ENCODE measurements at regions not wholly inside any gene's neighbourhood (a gene's known extent, or its start where the extent isn't known, plus 50 kb on each side); places are given as distances from the start of the nearest gene placed in this dataset.
"Not testable (repeated sequence)": the region's sequence is repeated elsewhere in the genome, so short reads cannot be mapped to it uniquely, and the experiment has no call there.

DNA sequence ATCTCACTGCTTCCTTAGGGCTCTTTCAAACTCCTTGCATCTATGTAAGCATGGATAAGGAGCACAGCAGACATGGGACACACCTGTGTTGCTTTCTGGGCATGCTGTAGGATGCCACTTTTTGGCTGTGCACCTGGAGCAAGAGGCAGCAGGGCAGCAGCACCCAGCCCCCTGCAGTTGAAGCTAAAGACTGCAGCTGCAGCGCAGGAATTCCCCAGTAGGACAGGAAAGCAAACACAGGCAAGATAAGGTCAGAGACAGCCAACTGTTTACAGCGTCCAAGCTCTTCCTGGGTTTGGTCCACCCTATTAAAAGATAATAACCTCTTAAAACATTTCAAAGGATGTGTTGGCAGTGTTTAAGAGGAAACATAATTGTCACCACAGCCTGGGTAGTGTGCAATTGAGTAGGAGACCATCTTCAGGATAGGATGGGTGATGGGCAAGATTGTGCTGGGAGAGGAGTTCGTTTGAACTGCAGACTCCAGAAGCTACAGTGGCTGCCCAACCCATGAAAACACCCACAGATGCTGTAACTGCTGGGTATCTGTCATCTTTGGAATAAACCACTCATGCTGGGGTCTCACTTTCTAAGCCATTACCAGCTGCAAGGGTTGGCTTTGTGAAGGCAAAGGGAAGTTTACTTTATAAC lies 242.3 kb upstream of the PLGLB1 start:
- DNase-seq (ENCODE audit: low read depth in 2 of 2), result not testable (repeated sequence)

DNA sequence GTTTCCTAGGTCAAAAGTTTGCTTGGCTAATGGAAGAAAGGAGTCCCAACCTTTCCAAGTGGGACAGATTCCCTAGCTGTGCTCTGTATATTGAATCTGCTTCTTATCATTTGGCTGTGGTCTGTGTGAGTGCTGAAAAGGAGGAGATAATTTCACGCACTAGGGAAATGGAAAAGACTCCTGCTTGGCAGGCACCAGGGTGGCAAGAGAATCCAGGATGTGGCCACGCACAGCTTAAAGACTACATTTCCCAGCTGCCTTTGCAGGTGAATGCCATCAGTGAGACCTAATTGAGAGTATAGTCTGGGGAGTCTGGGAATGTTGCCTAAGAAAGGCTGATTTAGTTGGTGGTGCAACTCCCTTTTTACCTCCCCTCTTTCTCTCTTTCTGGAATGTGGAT lies 253.5 kb upstream of the PLGLB1 start:
- DNase-seq (ENCODE audit: low read depth in 2 of 2), result not testable (repeated sequence)

DNA sequence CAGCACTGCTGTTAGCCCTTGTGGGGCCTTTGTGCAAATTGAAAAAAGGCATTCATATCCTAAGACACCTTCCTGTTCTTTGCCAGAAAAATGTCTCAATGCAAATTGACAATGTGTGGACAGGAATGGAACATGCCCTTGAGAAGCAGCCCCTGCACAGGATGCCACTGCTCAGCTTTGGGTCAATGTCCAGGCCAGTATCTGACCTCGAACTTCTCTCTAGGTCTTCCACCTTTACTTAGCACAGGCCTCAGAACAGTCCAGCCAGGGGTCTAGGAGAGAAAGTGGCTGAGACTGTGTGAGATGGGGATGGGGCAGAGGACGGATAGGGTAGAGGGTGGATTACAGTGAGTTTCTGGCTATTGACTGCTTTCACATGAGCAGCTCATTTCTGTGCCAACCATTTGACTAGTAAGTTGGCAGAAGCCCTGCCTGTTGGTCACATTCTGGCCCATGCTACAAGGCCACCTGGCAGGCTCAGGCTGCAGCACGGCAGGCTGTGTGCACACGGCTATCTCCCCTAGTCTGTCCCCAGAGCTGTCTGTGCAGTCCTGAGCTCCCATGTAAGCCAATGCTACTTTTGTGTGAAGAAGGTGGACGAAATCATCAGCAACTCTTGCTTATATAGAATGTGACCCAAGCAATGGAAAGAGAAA lies 254.5 kb upstream of the PLGLB1 start:
- not testable (repeated sequence) for DNase-seq (ENCODE audit: low read depth in 2 of 2)

DNA sequence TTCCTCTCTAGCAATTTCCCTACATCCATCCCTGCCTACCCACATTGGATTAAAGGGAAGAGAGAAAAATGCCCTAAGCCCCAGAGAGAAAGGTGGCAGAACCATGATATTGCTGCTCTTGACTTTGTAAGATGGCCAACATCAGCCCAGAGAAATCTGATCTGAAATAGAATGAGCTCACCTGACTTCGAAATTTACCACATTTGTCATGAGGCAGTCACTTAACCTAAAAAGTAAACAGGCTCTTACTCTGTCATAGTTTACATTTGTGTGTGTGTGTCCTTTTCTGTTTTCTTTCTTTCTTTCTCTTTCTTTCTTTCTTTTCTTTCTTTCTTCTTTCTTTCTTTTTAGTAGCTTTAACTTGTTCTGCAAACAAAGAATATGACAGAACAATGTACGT lies 255.0 kb upstream of the PLGLB1 start:
- DNase-seq (ENCODE audit: low read depth in 2 of 2), result not testable (repeated sequence)

DNA sequence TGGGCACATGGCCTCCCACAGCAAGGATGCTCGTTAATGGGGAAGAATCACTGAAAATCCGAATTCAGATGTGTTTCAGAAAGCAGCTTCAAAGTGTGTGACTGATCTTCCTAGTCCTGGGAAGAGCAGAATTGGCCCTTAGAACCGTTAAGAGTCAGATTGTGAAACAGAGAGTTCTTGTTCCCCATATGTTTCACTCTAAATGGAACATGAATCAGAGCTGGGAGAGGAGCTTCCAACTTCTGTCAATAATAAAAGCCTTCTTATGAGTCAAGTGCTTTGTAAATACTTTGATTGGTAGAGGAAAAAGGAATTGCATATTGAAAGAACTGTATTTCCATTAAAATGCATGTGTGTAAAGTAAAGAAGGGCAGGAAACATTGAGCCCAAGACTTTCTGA lies 256.1 kb upstream of the PLGLB1 start:
- not testable (repeated sequence) for DNase-seq (ENCODE audit: low read depth in 2 of 2)

DNA sequence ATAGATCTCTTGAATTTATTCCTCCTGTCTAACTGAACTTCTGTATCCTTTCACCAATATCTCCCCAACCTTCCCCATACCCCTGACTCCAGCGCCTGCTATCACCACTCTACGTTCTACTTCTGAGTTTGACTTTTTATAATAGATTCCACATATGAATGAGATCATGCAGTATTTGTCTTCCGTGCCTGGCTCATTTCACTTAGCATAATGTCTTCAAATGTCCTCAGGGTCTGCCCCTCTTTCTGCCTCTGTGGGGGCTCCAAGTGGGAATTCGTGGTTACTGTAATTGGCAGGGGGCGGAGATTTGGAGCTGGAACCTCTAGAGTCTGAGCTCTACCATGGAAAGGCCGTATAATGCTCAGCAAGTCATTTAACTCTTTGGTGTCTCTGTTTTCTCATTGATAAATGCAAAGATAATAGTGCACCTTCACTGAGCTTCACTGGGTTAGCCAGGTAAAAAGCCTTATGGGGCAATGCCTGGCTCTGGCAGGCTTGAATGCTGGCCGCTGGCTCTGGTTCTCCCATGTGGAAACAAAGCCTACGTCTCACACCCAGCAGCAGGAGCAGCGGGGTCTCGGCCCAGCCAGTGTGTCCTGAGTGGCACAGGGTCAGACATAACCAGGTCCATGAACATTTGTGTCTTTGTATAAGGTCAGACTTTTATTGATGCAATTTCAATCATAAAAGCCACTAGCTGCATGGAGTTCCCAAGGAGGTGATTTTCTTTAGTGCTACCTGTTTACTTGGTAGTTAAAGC lies 259.1 kb upstream of the PLGLB1 start:
- not testable (repeated sequence) for DNase-seq (ENCODE audit: low read depth in 2 of 2)

DNA sequence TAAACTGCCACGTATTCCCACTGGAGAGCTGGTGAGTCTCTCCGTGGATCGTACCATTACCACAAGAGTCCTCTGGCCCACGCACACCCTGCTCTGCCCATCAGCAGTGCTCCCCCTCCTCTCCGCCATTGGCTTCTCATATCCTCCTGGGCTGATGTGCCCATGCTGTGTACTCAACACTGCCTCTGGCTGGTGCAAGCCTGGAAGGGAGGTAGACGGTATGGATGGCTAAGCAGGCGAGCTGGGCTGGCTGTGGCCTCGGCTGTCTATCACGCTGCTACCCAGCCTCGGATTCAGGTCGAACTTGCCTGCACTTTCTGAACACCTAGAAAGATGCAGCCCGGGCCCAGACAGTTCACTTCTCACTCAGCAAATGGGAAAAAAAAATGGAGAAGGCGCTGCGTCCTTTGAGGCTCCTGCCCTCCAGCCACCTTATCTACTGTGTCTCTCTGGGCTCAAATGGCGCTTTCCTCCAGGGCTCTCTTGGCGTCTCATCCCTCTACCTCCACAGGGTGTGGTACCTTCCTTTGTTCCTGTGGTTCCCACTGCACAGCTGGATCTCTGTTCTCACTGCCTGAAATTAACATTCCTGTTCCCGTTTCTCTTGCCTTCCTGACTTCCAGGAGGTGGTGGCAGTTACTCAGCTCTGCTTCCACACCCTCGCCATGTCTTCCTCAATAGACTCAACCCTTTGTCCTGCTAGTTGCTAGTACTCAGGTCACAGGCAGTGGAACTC lies 262.3 kb upstream of the PLGLB1 start:
- DNase-seq (ENCODE audit: low read depth in 2 of 2), result not testable (repeated sequence)

DNA sequence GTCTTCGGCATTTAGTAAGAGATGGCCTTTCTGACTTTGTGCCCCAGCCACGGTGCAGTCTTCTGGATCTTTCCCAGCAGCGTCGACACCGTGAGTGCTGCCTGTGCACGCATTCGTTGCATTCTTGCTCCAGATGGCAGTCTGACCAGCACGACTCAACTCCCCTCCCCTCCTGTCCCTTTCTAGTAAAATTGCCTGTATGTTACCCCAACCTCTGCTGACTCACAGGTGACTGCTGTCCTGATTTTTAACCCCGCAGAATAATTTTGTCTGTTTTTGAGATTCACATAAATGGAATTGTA lies 262.8 kb upstream of the PLGLB1 start:
- not testable (repeated sequence) for DNase-seq (ENCODE audit: low read depth in 2 of 2)

DNA sequence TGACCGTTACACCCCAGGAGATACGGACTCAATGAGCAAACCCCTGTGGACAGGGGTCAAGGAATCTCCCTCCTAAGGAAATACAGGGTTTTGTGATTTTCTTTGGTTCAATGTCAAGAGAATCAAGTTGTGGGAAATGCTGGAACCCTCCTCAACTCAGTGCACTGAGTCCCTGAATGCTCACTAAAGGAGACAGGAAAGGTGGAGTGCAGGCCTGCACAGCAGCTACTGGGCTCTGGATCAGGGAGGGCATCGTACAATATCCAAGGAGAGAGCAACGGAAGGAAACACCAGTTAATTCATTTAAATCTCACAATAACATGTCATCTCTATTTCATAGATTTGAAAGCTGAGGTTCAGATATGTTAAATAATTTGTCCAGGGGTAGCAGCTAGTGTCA lies 263.5 kb upstream of the PLGLB1 start:
- not testable (repeated sequence) for DNase-seq (ENCODE audit: low read depth in 2 of 2)

DNA sequence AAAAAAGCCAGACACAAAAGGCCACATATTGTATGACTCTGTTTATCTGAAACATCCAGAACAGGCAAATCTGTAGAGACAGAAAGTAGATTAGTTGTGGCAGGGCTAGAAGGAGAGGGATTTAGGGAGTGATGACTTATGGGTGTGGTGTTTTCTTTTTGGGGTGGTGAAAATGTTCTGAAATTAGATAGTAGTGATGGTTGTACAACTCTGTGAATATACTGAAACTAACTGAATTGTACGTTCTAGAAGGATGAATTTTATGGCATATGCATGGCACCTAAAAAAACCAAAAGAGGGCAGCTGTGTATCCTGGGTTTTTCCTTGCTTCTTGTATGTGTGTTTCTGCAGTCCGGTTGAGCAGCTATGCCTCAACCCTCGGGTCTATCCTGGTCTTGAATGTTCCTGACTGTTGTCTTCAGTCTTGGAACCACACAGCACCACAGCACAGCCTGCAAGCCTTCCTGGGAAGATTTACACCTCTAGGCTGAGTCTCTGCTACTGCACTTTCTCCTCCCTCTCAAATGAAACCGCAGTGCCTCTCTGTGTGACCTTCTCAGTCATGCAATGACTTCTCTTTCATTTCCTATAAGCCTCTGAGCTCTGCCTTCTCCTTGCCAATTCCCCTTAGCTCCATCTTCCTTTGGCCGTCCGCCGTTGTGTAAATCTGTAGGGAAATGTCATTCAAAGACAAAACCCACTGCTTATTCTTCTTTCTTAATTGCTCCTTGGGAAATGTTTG lies 269.1 kb upstream of the PLGLB1 start:
- DNase-seq (ENCODE audit: low read depth in 2 of 2), result not testable (repeated sequence)

DNA sequence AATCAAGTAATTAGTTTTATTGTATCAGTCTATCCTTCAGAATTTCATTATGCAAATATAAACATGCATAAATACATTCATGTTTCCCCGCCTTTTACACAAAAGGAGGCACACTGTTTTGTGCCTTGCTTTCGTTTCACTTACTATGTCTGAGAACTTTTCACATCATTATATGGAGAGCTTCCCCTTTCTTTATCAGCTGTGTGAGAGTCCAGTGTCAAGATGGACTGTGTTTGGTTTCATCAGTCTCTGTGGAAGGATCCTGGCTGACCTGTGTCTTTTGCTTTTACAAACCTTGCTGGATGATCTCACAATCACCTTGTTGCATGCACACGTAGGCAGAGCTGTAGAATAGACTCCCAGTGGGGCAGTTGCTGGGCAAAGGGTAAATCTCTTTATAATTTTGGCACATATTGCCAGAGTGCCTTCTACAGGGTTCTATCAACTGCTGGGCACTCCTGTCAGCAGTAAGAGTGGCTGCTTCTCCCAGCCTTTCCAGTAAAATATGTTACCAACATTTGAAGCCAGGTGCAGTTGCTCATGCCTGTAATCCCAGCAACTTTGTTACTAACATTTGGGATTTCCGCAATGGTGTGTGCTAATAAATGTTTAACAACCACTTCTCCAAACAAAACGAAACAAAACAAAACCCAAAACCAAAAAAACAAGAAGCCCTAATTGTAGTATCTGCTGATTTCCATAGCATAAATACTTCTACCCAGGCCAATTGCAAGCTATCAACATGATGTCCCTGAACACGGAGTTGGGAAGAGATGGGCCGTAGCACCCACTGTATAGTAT lies 270.0 kb upstream of the PLGLB1 start:
- not testable (repeated sequence) for DNase-seq (ENCODE audit: low read depth in 2 of 2)

DNA sequence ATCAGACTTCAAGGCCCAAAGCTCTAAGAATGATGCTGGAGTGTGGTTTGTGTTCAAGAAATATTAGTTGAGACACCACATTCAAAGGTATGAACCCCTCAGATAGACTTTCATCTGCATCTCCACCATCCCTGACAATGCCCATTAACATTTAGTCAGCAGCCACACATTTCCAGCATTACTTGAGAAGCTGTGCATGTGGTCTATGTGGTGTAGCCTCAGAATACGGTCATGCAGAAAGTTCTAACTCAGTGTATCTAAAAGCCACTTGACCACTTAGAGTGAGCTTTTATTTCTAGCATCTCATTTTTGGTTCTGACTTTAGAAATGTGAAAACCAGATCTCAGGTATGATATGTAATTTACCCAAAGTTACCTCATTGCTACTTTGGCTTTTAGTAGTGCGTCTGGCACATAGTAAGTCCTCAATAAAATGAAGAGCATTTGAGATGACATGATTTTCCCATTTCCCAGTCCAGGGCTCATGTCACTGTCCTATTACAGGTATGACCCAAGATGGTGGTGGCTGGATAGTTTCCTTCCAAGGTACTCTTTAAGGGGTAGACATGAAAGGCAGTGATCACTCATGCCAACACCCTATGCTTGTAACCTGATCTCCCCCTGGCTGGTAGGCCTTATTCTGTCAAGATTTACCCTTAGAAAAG lies 272.4 kb upstream of the PLGLB1 start:
- DNase-seq (ENCODE audit: low read depth in 2 of 2), result not testable (repeated sequence)

DNA sequence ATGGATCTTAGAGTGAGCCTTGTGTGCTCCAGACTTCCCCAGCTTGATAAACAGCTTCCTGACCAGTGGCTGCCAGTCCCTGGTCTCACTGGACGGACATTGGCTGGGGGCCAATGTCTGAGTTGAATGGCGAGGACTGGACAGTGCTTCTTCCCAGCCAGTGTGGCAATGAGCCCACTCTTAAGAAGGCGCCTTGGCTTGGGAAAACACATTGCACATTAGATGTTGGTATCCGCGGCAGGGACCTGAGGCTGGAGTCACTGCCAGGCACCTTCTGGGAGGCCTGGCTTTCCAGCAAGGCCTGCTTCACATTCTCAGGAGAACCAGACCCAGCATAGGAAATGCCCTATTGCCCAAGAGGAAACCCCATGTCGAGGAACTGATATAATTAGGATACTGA lies 273.5 kb upstream of the PLGLB1 start:
- DNase-seq (ENCODE audit: low read depth in 2 of 2), result not testable (repeated sequence)

DNA sequence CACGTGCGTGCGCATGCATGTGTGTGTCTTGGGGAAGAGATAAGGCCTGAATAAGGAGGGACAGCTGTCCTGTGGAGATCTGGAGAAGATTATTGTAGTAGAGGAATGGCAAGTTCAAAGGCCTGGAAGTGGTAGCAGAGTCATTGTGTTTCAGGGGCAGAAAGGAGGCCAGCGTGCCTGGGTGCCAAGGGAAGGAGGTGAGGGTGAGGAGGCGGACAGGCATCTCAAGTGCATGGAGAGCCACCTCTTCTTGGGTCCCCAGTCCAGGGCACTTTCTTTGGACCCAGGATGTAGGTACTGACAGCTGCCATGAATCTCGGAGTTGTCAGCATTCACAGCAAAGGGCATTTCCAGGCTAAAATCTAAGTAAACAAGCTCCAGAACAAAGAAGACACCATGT lies 279.7 kb upstream of the PLGLB1 start:
- DNase-seq (ENCODE audit: low read depth in 2 of 2), result not testable (repeated sequence)

DNA sequence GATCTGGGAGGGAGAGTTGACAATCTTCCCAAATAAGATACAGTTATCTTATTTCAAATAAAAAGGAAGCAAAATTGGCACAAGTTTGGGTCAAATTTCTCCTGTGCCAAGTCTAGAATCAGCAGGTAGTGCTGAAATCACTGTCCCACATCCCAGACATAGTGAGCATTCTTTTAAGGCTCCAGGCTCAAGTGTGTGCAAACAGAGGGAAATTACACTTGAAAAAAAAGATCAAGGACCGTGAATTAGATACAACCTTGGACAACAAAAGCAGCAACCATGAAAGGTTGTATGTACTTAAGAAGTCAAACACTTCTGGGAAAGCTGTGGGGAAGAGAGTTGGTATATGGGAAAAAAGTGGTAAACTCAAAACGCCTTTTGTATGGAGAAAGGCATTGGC lies 280.2 kb upstream of the PLGLB1 start:
- DNase-seq (ENCODE audit: low read depth in 2 of 2), result not testable (repeated sequence)

DNA sequence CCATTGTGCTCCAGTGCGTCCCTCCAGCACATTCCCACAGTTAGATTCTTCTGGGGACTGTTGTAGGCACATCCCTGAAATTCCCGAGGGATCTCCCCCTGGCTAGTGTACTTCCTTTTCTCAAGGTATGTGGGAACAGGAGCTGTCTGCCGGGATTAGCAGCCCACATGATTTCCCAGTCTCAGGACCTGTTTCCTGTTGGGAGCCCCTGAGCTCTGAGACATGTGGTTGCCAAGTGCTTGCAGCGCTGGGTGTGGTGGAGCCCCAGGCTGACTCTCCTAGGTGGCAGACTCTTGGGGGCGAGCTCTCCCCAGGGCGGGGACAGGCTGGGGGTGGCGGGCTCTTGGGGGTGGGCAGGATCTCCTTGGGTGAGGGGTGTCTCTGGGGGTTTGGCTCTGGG lies 287.0 kb upstream of the PLGLB1 start:
- DNase-seq (ENCODE audit: low read depth in 2 of 2), result not testable (repeated sequence)

DNA sequence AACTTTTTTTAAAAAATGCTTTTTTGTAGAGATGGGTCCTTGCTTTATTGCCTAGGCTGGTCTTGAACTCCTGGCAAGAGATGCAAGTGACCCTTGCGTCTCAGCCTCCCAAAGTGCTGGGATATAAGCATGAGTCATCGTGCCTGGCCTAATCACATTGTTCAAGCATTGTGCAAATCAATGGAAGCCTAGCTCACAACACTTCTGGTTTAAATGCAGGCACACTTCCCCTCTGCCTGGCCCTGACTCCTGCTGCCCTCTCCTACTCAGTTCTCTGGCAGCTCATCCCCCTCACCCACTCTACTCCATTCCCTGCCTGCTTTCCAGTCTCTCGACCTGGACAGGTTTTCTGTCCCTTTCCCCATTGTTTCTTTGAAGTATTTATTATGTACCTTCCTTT lies 288.1 kb upstream of the PLGLB1 start:
- DNase-seq (ENCODE audit: low read depth in 2 of 2), result not testable (repeated sequence)

DNA sequence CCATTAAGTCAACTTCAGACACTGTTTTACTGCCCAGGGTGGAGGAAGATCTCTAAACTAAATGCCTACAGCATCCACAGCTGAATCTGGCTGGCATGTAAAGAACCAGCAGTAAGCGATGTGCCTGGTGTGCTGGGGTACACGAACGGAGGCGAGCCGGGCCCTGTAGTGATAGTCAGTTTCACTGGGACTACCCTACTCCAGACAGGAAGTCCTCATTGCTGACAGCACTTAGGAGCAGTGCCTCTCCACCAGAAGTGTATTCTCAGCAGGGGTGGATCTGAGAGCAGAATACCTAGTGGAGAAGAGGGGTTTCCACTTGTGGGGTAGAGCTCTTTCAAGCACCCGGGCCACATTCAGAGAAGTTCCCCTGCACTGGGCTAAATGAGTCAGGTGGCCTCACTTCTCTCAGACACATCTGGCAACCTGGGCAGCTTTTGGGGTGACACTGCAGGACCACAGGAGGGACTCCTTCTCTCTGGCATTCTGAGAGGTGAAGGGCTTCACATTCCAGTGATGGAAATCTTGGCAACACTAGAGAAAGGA lies 290.3 kb upstream of the PLGLB1 start:
- DNase-seq (ENCODE audit: low read depth in 2 of 2), result not testable (repeated sequence)

DNA sequence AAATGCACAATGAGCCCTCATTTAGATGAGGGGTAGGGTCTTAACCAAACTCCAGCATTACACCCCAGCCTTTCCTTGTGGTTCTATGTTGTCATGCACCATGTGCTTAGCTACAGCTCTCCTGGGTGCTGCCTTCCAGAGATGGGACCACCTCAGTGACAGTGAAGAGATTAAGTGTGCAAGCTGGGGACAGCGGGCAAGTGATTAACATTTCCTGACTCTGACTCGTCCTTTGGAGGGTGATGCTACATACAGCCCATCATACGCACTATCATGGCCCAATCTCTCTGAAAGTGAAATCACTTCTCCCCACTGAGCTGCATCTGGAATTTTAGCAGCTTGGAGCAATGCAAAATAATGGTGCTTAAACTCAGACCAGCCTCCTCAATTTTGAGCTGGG lies 293.0 kb upstream of the PLGLB1 start:
- not testable (repeated sequence) for DNase-seq (ENCODE audit: low read depth in 2 of 2)
